ACC112 (cell line): ENCODE measurements at regions not wholly inside any gene's neighbourhood (a gene's known extent, or its start where the extent isn't known, plus 50 kb on each side); places are given as distances from the start of the nearest gene placed in this dataset.

Experiments used
- H2AFZ ChIP-seq: fragments of 200-600 bp; sonication (generic); one replicate; pipeline ENCODE4 v1.6.0; 2017; ENCODE audit warnings: antibody characterized with exemption, low read length; ENCODE audit not compliant: unreplicated experiment
- H3K27ac ChIP-seq: fragments of 200-600 bp; sonication (generic); 2 replicates; pipeline ENCODE4 v1.5.1; 2014; ENCODE audit warnings: low read depth, mild to moderate bottlenecking, antibody characterized with exemption, low read length, moderate library complexity
- H3K27me3 ChIP-seq: fragments of 200-600 bp; sonication (generic); 2 replicates; pipeline ENCODE4 v1.6.1; 2014; ENCODE audit warnings: mild to moderate bottlenecking, antibody characterized with exemption, low read length, moderate library complexity, mixed read lengths; ENCODE audit not compliant: insufficient read depth
- H3K36me3 ChIP-seq: fragments of 200-600 bp; sonication (generic); 2 replicates; pipeline ENCODE4 v1.6.1; 2016; ENCODE audit warnings: mild to moderate bottlenecking, antibody characterized with exemption, low read length, moderate library complexity, mixed read lengths; ENCODE audit not compliant: insufficient read depth
- H3K4me1 ChIP-seq: fragments of 200-600 bp; sonication (generic); one replicate; pipeline ENCODE4 v1.6.1; 2016; ENCODE audit warnings: low read length, mixed read lengths; ENCODE audit not compliant: insufficient read depth, unreplicated experiment, control insufficient read depth
- H3K4me3 ChIP-seq: fragments of 200-600 bp; sonication (generic); 2 replicates; pipeline ENCODE4 v1.5.1; 2014; ENCODE audit warnings: mild to moderate bottlenecking, low read depth, low read length
- H3K79me2 ChIP-seq: fragments of 200-600 bp; sonication (generic); one replicate; pipeline ENCODE4 v1.6.0; 2016; ENCODE audit warnings: low read length; ENCODE audit not compliant: control insufficient read depth, unreplicated experiment, insufficient read depth

- Histone ChIP-seq H2AFZ (no peak overlapping the region), H3K27ac (no peak overlapping the region), H3K36me3 (no peaks in the 10 kb centered on the region), H3K4me3 (no peak overlapping the region), H3K27me3 (peaks cover 68% of the 10 kb centered on the region), H3K79me2 (no peaks in the 10 kb centered on the region), H3K4me1 (no peaks in the 10 kb centered on the region)
These were observed 187.7 kb downstream of the ICOS start for GRCh38 chr2:204124140-204124750.

DNA sequence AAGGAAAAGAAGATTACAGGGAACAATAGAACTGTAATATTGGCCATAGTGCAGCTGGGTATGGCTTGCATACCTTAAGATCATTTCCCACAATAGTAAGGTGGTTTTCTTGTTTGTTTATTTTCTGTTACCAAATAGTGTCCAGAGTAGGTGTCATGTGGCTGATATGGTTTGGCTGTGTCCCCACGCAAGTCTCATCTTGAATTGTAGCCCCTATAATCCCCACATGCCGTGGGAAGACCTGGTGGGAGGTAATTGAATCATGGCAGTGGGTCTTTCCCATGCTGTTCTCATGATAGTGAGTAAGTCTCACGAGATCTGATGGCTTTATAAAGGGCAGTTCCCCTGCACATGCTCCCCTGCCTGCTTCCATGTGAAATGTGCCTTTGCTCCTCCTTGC is 190.1 kb downstream of the ICOS start:
- no peaks in the 10 kb centered on the region for H3K4me1 ChIP-seq
- H3K27ac ChIP-seq: no peak overlapping the region
- H2AFZ ChIP-seq: no peak overlapping the region
- H3K79me2 ChIP-seq: no peaks in the 10 kb centered on the region
- H3K27me3 ChIP-seq: peaks cover 75% of the 10 kb centered on the region
- H3K36me3 ChIP-seq: no peaks in the 10 kb centered on the region
- H3K4me3 ChIP-seq: no peak overlapping the region

DNA sequence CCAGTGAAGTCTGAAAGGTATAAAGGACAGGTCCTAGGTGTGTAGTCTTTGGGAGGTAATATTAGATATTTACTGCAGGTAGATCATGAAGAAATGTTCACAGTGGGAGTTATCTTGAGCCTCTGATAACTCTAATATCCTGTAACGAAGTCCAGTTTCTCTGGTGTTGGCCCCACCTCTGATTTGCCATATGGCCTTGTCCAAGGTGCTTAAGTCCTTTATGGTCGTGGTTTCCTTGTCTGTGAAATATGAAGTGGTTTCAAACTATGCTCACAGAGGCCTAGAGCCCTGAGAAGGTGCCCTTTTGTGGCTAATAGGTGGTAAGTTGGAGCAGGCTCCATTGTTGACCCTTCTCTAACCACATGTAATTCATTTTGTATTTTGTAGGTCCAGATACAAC is 190.7 kb downstream of the ICOS start:
- no peaks in the 10 kb centered on the region for H3K79me2 ChIP-seq
- no peak overlapping the region for H3K4me3 ChIP-seq
- no peaks in the 10 kb centered on the region for H3K4me1 ChIP-seq
- H3K27ac ChIP-seq: no peak overlapping the region
- H3K36me3 ChIP-seq: no peaks in the 10 kb centered on the region
- no peak overlapping the region for H2AFZ ChIP-seq
- H3K27me3 ChIP-seq: peaks cover 73% of the 10 kb centered on the region

DNA sequence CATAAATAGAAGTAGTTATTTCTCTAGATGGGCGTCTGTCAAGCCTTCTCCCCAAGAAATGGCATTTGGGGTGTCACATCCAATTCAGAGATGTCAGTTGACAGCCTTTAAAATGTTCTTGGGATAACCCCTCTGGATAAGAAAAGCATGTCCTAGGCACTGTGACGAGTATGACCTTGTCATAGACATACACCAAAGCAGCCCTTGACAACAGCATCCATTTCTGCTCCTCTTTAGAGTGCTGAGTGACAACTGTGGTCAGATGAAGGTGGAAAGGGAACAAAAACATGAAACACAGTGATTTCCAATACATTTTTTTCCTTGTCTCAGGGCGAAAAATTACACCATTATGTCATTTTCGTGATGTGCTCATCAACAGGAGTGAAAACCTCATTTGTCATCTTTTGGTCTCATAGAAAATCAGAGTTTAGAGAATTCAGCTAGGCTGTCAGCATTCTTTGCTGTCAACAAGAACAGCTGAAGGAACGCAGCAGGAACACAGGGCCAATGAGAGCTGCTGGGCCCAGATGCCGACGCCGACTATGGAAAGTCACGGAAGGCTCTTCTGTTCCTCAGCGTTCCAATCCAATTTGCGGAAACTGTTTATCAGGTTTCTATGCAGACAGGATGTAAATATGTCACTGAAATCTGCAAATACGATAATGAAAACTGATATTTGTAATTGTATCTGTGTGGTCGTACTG is 193.2 kb downstream of the ICOS start:
- H3K36me3 ChIP-seq: no peaks in the 10 kb centered on the region
- no peak overlapping the region for H2AFZ ChIP-seq
- no peak overlapping the region for H3K27ac ChIP-seq
- H3K27me3 ChIP-seq: peaks cover 64% of the 10 kb centered on the region
- H3K4me3 ChIP-seq: no peak overlapping the region
- no peaks in the 10 kb centered on the region for H3K4me1 ChIP-seq
- H3K79me2 ChIP-seq: no peaks in the 10 kb centered on the region

- no peaks in the 10 kb centered on the region for H3K79me2 ChIP-seq
- peaks cover 64% of the 10 kb centered on the region for H3K27me3 ChIP-seq
- no peaks in the 10 kb centered on the region for H3K4me1 ChIP-seq
- no peaks in the 10 kb centered on the region for H3K36me3 ChIP-seq
- H3K4me3 ChIP-seq: no peak overlapping the region
- no peak overlapping the region for H2AFZ ChIP-seq
- H3K27ac ChIP-seq: no peak overlapping the region
These were observed 195.1 kb downstream of the ICOS start for GRCh38 chr2:204131621-204132020.

GRCh38 chr2:204133476-204133875 is 196.9 kb downstream of the ICOS start:
- no peak overlapping the region for H2AFZ ChIP-seq
- H3K27me3 ChIP-seq: peaks cover 82% of the 10 kb centered on the region
- no peak overlapping the region for H3K4me3 ChIP-seq
- no peaks in the 10 kb centered on the region for H3K36me3 ChIP-seq
- H3K27ac ChIP-seq: no peak overlapping the region
- no peaks in the 10 kb centered on the region for H3K4me1 ChIP-seq
- H3K79me2 ChIP-seq: no peaks in the 10 kb centered on the region

GRCh38 chr2:204134421-204134820 is 197.9 kb downstream of the ICOS start:
- Histone ChIP-seq H3K4me1 (no peaks in the 10 kb centered on the region), H2AFZ (no peak overlapping the region), H3K27ac (no peak overlapping the region)

DNA sequence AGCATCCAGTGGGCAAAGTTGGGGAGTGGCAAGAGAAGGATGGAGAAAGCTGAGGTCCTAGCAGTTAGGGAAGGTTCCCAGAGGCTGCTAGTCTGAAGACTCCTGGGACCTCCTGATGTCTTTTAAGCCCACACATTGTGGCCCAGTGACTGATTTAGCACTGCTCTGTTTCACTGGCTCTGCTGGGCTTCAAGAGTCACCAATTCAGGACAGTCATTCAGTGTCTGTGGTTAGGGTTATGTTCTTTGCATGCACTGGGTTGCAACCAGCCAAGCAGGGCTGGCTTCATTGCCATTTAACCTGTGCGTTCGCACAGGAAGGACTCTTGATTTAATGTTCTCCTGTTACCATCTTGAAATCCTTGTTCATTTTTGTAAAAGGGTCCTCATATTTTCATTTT is 199.2 kb downstream of the ICOS start:
- peaks cover 85% of the 10 kb centered on the region for H3K27me3 ChIP-seq
- H3K79me2 ChIP-seq: no peaks in the 10 kb centered on the region

More at GRCh38 chr2:204134421-204134820, 197.9 kb downstream of the ICOS start:
- H3K4me3 ChIP-seq: no peak overlapping the region
- H3K27me3 ChIP-seq: peaks cover 85% of the 10 kb centered on the region
- no peaks in the 10 kb centered on the region for H3K36me3 ChIP-seq
- no peaks in the 10 kb centered on the region for H3K79me2 ChIP-seq

GRCh38 chr2:204138206-204138605 is 201.6 kb downstream of the ICOS start:
- Histone ChIP-seq H3K4me1 (no peaks in the 10 kb centered on the region), H3K79me2 (no peaks in the 10 kb centered on the region), H2AFZ (no peak overlapping the region), H3K36me3 (no peaks in the 10 kb centered on the region), H3K27ac (no peak overlapping the region), H3K4me3 (no peak overlapping the region), H3K27me3 (peaks cover 88% of the 10 kb centered on the region)

More for the DNA sequence above, 199.2 kb downstream of the ICOS start:
- Histone ChIP-seq H3K4me3 (no peak overlapping the region), H3K4me1 (no peaks in the 10 kb centered on the region), H2AFZ (no peak overlapping the region), H3K36me3 (no peaks in the 10 kb centered on the region), H3K27ac (no peak overlapping the region)

- no peaks in the 10 kb centered on the region for H3K36me3 ChIP-seq
- peaks cover 84% of the 10 kb centered on the region for H3K27me3 ChIP-seq
- H3K79me2 ChIP-seq: no peaks in the 10 kb centered on the region
- no peaks in the 10 kb centered on the region for H3K4me1 ChIP-seq
- H2AFZ ChIP-seq: no peak overlapping the region
- no peak overlapping the region for H3K4me3 ChIP-seq
- H3K27ac ChIP-seq: no peak overlapping the region
These were observed 203.7 kb downstream of the ICOS start for GRCh38 chr2:204140246-204140645.
